Esophagus squamous epithelium (tissue), 4 donors: ENCODE measurements at regions not wholly inside any gene's neighbourhood (a gene's known extent, or its start where the extent isn't known, plus 50 kb on each side); places are given as distances from the start of the nearest gene placed in this dataset.

Source experiments
- CTCF ChIP-seq, 6 experiments: fragments of 450-650 bp in 4 of 6; fragments of 200-600 bp in 2 of 6; sonication (generic) in 2 of 6; IDR thresholded peaks; one replicate each; pipeline ENCODE4 v1.5.1; 2016 to 2019; ENCODE audit warnings: antibody characterized with exemption in 6 of 6, mild to moderate bottlenecking in 4 of 6, moderate library complexity in 4 of 6
- POLR2A ChIP-seq, 4 donors: fragments of 450-650 bp; IDR thresholded peaks; one replicate each; pipeline ENCODE4 v1.6.1; 2017; ENCODE audit warnings: antibody characterized with exemption in 4 of 4, mild to moderate bottlenecking in 4 of 4, moderate library complexity in 3 of 4

- TF ChIP-seq CTCF (IDR thresholded peaks at IDR 0.05) (no peak), POLR2A (IDR thresholded peaks at IDR 0.05) (no peak)
These were observed 1130.5 kb upstream of the FLRT2 start for GRCh38 chr14:84399296-84399910.
